HUES48 (cell line): ENCODE measurements at regions not wholly inside any gene's neighbourhood (a gene's known extent, or its start where the extent isn't known, plus 50 kb on each side); places are given as distances from the start of the nearest gene placed in this dataset.

Experiments used
- H3K27ac ChIP-seq: one replicate; pipeline ENCODE4 v1.7.0; 2013; ENCODE audit warnings: low read depth, low read length, inconsistent platforms
- H3K27me3 ChIP-seq: 2 replicates; pipeline ENCODE4 v1.6.1; 2013; ENCODE audit warnings: mild to moderate bottlenecking, low read length; ENCODE audit not compliant: control insufficient read depth, insufficient read depth
- H3K36me3 ChIP-seq: 2 replicates; pipeline ENCODE4 v1.6.1; 2013; ENCODE audit warnings: low read length; ENCODE audit not compliant: control insufficient read depth, insufficient read depth
- H3K4me1 ChIP-seq: 2 replicates; pipeline ENCODE4 v1.6.1; 2013; ENCODE audit warnings: mild to moderate bottlenecking, low read length; ENCODE audit not compliant: control insufficient read depth, insufficient read depth
- H3K4me3 ChIP-seq: 2 replicates; pipeline ENCODE4 v1.5.1; 2013; ENCODE audit warnings: mild to moderate bottlenecking, low read depth, low read length
- H3K9ac ChIP-seq: 2 replicates; pipeline ENCODE4 v1.6.1; 2013; ENCODE audit warnings: mild to moderate bottlenecking, low read depth, low read length, moderate library complexity
- H3K9me3 ChIP-seq: 2 replicates; pipeline ENCODE4 v1.6.1; 2013; ENCODE audit warnings: low read length; ENCODE audit not compliant: control insufficient read depth, insufficient read depth

GRCh38 chr15:59931646-59932261 is 72.4 kb upstream of the FOXB1 start:
- H3K36me3 ChIP-seq, result no peaks in the 10 kb centered on the region
- no peaks in the 10 kb centered on the region for H3K27me3 ChIP-seq
- peaks cover 36% of the 10 kb centered on the region for H3K4me1 ChIP-seq

GRCh38 chr15:59924812-59925522 is 79.1 kb upstream of the FOXB1 start:
- Histone ChIP-seq H3K4me3 (no peak overlapping the region), H3K36me3 (no peaks in the 10 kb centered on the region), H3K4me1 (no peaks in the 10 kb centered on the region), H3K27me3 (no peaks in the 10 kb centered on the region), H3K9ac (no peak overlapping the region), H3K27ac (no peak overlapping the region), H3K9me3 (no peaks in the 10 kb centered on the region)

More at GRCh38 chr15:59931646-59932261, 72.4 kb upstream of the FOXB1 start:
- H3K27ac ChIP-seq, result no peak overlapping the region
- H3K9ac ChIP-seq, result no peak overlapping the region
- no peaks in the 10 kb centered on the region for H3K9me3 ChIP-seq
- H3K4me3 ChIP-seq, result no peak overlapping the region

GRCh38 chr15:59924096-59924495 is 80.0 kb upstream of the FOXB1 start:
- no peak overlapping the region for H3K4me3 ChIP-seq
- no peaks in the 10 kb centered on the region for H3K27me3 ChIP-seq
- no peaks in the 10 kb centered on the region for H3K4me1 ChIP-seq
- H3K36me3 ChIP-seq, result no peaks in the 10 kb centered on the region
- H3K9ac ChIP-seq, result no peak overlapping the region
- no peak overlapping the region for H3K27ac ChIP-seq
- no peaks in the 10 kb centered on the region for H3K9me3 ChIP-seq

- Histone ChIP-seq H3K4me1 (0 out of 2 replicates have a peak, but pooled peaks cover 2% of the 10 kb centered on the region), H3K27ac (no peak overlapping the region), H3K4me3 (no peak overlapping the region), H3K9ac (no peak overlapping the region), H3K36me3 (no peaks in the 10 kb centered on the region), H3K27me3 (no peaks in the 10 kb centered on the region), H3K9me3 (no peaks in the 10 kb centered on the region)
These were observed 80.6 kb upstream of the FOXB1 start for GRCh38 chr15:59923508-59923907.

GRCh38 chr15:59918994-59919951 is 84.8 kb upstream of the FOXB1 start:
- peak overlapping the region; percentile 23 for H3K27ac ChIP-seq
- peaks cover 6% of the 10 kb centered on the region for H3K4me1 ChIP-seq
- H3K9me3 ChIP-seq, result no peaks in the 10 kb centered on the region
- no peak overlapping the region for H3K9ac ChIP-seq
- no peaks in the 10 kb centered on the region for H3K36me3 ChIP-seq
- no peaks in the 10 kb centered on the region for H3K27me3 ChIP-seq
- no peak overlapping the region for H3K4me3 ChIP-seq

- H3K27ac ChIP-seq, result no peak overlapping the region
- H3K9me3 ChIP-seq, result no peaks in the 10 kb centered on the region
- no peaks in the 10 kb centered on the region for H3K27me3 ChIP-seq
- H3K4me1 ChIP-seq, result peaks cover 10% of the 10 kb centered on the region
- no peak overlapping the region for H3K9ac ChIP-seq
- no peaks in the 10 kb centered on the region for H3K36me3 ChIP-seq
- no peak overlapping the region for H3K4me3 ChIP-seq
These were observed 86.5 kb upstream of the FOXB1 start for GRCh38 chr15:59917504-59918157.

- H3K4me1 ChIP-seq, result peaks cover 23% of the 10 kb centered on the region
- no peaks in the 10 kb centered on the region for H3K36me3 ChIP-seq
- H3K27me3 ChIP-seq, result no peaks in the 10 kb centered on the region
- H3K9ac ChIP-seq, result no peak overlapping the region
- no peak overlapping the region for H3K27ac ChIP-seq
- no peak overlapping the region for H3K4me3 ChIP-seq
- no peaks in the 10 kb centered on the region for H3K9me3 ChIP-seq
These were observed 98.1 kb upstream of the FOXB1 start for GRCh38 chr15:59906046-59906445.

- H3K36me3 ChIP-seq, result no peaks in the 10 kb centered on the region
- no peak overlapping the region for H3K27ac ChIP-seq
- H3K4me3 ChIP-seq, result no peak overlapping the region
- no peaks in the 10 kb centered on the region for H3K27me3 ChIP-seq
- peaks cover 23% of the 10 kb centered on the region for H3K4me1 ChIP-seq
- no peaks in the 10 kb centered on the region for H3K9me3 ChIP-seq
- no peak overlapping the region for H3K9ac ChIP-seq
These were observed 98.9 kb upstream of the FOXB1 start for GRCh38 chr15:59905176-59905575.

- Histone ChIP-seq H3K27ac (no peak overlapping the region), H3K27me3 (no peaks in the 10 kb centered on the region), H3K4me1 (peaks cover 19% of the 10 kb centered on the region), H3K36me3 (no peaks in the 10 kb centered on the region), H3K9ac (no peak overlapping the region), H3K9me3 (no peaks in the 10 kb centered on the region), H3K4me3 (no peak overlapping the region)
These were observed 99.5 kb upstream of the FOXB1 start for GRCh38 chr15:59904450-59905135.

- H3K27ac ChIP-seq, result no peak overlapping the region
- no peak overlapping the region for H3K9ac ChIP-seq
- no peaks in the 10 kb centered on the region for H3K27me3 ChIP-seq
- no peaks in the 10 kb centered on the region for H3K9me3 ChIP-seq
- H3K36me3 ChIP-seq, result no peaks in the 10 kb centered on the region
- H3K4me3 ChIP-seq, result no peak overlapping the region
- H3K4me1 ChIP-seq, result no peaks in the 10 kb centered on the region
These were observed 107.4 kb upstream of the FOXB1 start for GRCh38 chr15:59896663-59897074.
